Adipocyte (in vitro differentiated cells): ENCODE measurements at regions not wholly inside any gene's neighbourhood (a gene's known extent, or its start where the extent isn't known, plus 50 kb on each side); places are given as distances from the start of the nearest gene placed in this dataset.

ENCODE experiments used
- DNase-seq: peaks from one replicate; pipeline ENCODE4 v3.0.0-alpha.2; 2015; ENCODE audit warnings: low read depth
- H3K27me3 ChIP-seq: replicated peaks from 2 replicates; pipeline ENCODE4 v1.7.0; 2013; ENCODE audit warnings: mild to moderate bottlenecking, low read length, moderate library complexity; ENCODE audit not compliant: control insufficient read depth, insufficient read depth
- H3K36me3 ChIP-seq: 2 replicates; pipeline ENCODE4 v1.7.0; 2013; ENCODE audit warnings: low read length, mild to moderate bottlenecking, moderate library complexity; ENCODE audit not compliant: control insufficient read depth, insufficient read depth, severe bottlenecking
- H3K4me1 ChIP-seq: 2 replicates; pipeline ENCODE4 v1.7.0; 2013; ENCODE audit warnings: mild to moderate bottlenecking, low read length, moderate library complexity; ENCODE audit not compliant: control insufficient read depth, insufficient read depth
- H3K4me3 ChIP-seq: 2 replicates; pipeline ENCODE4 v1.7.0; 2013; ENCODE audit warnings: mild to moderate bottlenecking, low read length, moderate library complexity
- H3K9ac ChIP-seq: 2 replicates; pipeline ENCODE4 v1.7.0; 2013; ENCODE audit warnings: mild to moderate bottlenecking, low read length, moderate library complexity
- H3K9me3 ChIP-seq: 2 replicates; pipeline ENCODE4 v1.7.0; 2013; ENCODE audit warnings: mild to moderate bottlenecking, low read length, moderate library complexity; ENCODE audit not compliant: control insufficient read depth

- Histone ChIP-seq H3K36me3 (no peaks in the 10 kb centered on the region), H3K27me3 (no peaks in the 10 kb centered on the region), H3K4me1 (peaks cover 10% of the 10 kb centered on the region), H3K9me3 (no peaks in the 10 kb centered on the region), H3K4me3 (no peak overlapping the region), H3K9ac (peak overlapping the region; percentile 5)
- DNase-seq, result peak; percentile 94
Observed at GRCh38 chr20:11350126-11351005, 567.3 kb upstream of the BTBD3 start.

DNA sequence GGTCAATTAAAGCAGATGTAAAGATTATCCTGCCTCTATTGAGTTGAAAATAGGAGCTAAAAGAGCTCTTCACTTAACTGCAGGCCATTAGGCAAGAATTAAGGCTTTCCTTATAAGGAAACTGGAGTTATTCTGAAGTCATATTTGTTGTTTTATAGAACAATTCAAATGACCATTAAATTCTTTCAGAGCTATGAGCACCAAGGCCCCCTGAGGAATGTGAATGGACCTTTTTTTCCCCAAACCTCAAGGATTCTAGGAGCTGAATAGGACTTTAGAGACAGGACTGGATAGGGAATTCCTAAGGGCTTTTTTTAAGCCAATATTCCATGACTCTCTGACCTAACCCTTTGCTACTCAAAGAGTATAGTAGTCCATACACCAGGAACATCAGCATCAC is 565.7 kb upstream of the BTBD3 start:
- peaks cover 10% of the 10 kb centered on the region for H3K4me1 ChIP-seq
- no peaks in the 10 kb centered on the region for H3K27me3 ChIP-seq
- H3K36me3 ChIP-seq, result no peaks in the 10 kb centered on the region
- no peak overlapping the region for H3K9ac ChIP-seq
- no peak for DNase-seq
- H3K9me3 ChIP-seq, result no peaks in the 10 kb centered on the region
- H3K4me3 ChIP-seq, result no peak overlapping the region

DNA sequence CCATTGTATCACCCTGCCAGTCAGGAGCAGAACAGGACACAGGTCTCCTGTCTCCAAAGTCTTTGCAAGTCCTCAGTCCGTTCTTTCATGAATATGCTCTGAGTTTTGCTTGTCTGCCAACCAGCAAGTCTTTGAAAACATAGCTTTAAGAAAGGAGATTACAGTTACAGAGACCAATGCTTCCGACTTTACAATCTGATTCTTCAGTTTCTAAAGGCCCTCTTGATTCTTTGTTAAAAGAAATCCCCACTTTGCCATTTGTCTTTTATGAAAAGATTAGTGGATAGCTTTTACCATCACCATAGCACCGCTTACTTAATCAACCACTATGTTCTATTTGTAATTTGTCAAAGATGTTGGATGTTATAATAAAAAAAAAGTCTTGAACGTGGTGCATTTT is 562.8 kb upstream of the BTBD3 start:
- no peaks in the 10 kb centered on the region for H3K27me3 ChIP-seq
- H3K9ac ChIP-seq, result no peak overlapping the region
- peaks cover 9% of the 10 kb centered on the region for H3K4me1 ChIP-seq
- no peaks in the 10 kb centered on the region for H3K36me3 ChIP-seq
- no peaks in the 10 kb centered on the region for H3K9me3 ChIP-seq
- H3K4me3 ChIP-seq, result no peak overlapping the region
- no peak for DNase-seq

DNA sequence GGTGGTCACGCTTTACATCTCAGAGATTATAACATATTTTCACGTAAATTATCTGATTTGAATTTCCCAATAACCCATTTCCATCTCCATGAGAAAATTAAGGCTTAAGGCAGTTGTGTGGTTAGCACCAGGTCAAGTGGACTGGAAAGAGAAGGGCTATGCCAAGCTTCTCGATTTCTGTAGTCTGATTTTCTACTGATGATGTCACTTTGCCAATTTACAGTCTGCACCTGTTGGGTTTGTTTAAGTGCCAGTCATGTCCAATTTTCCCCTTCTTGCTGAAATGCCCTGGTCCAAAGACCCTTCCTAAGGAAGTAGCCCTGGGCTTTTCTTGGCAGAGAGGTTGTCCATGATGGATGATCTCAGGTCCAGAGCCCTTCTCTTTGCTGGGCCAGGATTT is 562.3 kb upstream of the BTBD3 start:
- no peak for DNase-seq
- no peak overlapping the region for H3K4me3 ChIP-seq
- H3K27me3 ChIP-seq, result no peaks in the 10 kb centered on the region

DNA sequence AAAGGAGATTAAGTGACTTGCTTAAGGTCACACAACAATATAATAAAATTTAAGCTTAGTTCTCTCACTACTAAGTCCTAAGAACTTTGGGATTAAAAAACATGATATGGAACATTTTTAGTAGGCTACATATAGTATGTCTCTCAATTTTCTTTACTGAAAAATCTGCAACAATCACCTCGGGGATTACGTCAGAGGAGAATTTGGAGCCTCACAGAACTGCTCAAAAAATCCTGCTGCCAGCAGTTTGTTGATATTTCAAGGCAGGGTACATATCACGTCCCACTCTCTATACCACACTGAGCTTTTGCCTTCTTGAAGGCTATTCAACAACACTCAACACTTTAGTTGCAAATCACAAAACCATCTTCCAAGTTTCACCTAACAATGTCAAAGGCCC is 561.6 kb upstream of the BTBD3 start:
- H3K9me3 ChIP-seq, result no peaks in the 10 kb centered on the region
- no peaks in the 10 kb centered on the region for H3K27me3 ChIP-seq
- no peak overlapping the region for H3K4me3 ChIP-seq
- no peak for DNase-seq
- no peaks in the 10 kb centered on the region for H3K4me1 ChIP-seq
- H3K9ac ChIP-seq, result no peak overlapping the region
- H3K36me3 ChIP-seq, result no peaks in the 10 kb centered on the region

More for the DNA sequence above, 562.3 kb upstream of the BTBD3 start:
- H3K4me1 ChIP-seq, result peaks cover 5% of the 10 kb centered on the region
- no peak overlapping the region for H3K9ac ChIP-seq
- no peaks in the 10 kb centered on the region for H3K36me3 ChIP-seq
- H3K9me3 ChIP-seq, result no peaks in the 10 kb centered on the region

DNA sequence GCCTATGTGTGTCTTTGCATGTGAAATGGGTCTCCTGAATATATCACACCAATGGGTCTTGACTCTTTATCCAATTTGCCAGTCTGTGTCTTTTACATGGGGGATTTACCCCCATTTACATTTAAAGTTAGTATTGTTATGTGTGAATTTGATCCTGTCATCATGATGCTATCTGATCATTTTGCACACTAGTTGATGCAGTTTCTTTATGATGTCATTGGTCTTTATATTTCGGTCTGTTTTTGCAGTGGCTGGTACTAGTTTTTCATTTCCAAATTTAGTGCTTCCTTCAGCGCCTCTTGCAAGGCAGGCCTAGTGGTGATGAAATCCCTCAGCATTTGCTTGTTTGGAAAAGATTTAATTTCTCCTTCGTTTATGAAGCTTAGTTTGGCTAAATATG is 555.2 kb upstream of the BTBD3 start:
- Histone ChIP-seq H3K9ac (no peak overlapping the region), H3K27me3 (no peaks in the 10 kb centered on the region), H3K36me3 (no peaks in the 10 kb centered on the region), H3K9me3 (no peaks in the 10 kb centered on the region), H3K4me1 (no peaks in the 10 kb centered on the region), H3K4me3 (no peak overlapping the region)
- no peak for DNase-seq

DNA sequence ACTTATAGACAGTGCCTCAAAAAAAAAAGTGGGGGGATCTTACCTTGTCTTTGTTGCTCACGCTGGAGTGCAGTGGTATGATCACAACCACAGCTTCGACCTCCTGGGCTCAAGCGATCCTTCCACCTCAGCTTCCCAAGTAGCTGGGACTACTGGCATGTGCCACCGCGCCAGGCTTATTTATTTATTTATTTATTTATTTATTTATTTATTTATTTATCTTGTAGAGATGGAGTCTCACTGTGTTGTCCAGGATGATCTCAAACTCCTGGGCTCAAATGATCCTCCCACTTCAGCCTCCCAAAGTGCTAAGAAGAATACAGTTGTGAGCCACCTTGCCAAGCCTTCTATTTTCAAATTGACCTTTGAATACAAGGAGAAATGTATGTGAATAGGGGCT is 553.0 kb upstream of the BTBD3 start:
- Histone ChIP-seq H3K9me3 (no peaks in the 10 kb centered on the region), H3K4me3 (no peak overlapping the region), H3K36me3 (no peaks in the 10 kb centered on the region), H3K4me1 (no peaks in the 10 kb centered on the region), H3K9ac (no peak overlapping the region), H3K27me3 (no peaks in the 10 kb centered on the region)
- no peak for DNase-seq

DNA sequence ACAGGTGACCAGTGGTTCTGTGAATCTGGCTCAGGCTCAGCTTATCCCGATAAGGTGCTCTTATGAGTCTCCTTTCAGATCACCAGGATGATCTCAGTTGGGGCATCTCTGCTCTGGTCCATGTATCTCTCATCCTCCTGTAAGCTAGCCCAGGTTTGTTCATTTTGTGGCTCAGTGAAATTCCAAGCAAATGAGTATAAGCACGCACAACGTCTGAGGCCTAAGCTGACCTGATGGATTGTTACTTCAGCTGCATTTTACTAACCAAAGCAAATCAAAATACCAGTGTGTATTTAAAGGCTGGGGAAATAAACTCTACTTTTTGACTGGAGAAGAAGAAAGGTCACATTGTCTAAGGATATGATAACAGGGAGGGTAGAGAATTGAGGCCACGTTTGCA is 551.0 kb upstream of the BTBD3 start:
- no peak overlapping the region for H3K9ac ChIP-seq
- H3K9me3 ChIP-seq, result no peaks in the 10 kb centered on the region
- no peak for DNase-seq
- H3K36me3 ChIP-seq, result no peaks in the 10 kb centered on the region
- H3K4me1 ChIP-seq, result no peaks in the 10 kb centered on the region
- no peaks in the 10 kb centered on the region for H3K27me3 ChIP-seq
- H3K4me3 ChIP-seq, result no peak overlapping the region

GRCh38 chr20:11368499-11368898 is 549.2 kb upstream of the BTBD3 start:
- Histone ChIP-seq H3K36me3 (no peaks in the 10 kb centered on the region), H3K9me3 (no peaks in the 10 kb centered on the region), H3K9ac (no peak overlapping the region), H3K4me3 (no peak overlapping the region), H3K4me1 (no peaks in the 10 kb centered on the region), H3K27me3 (no peaks in the 10 kb centered on the region)
- DNase-seq, result no peak

GRCh38 chr20:11368965-11369711 is 548.6 kb upstream of the BTBD3 start:
- no peaks in the 10 kb centered on the region for H3K9me3 ChIP-seq
- H3K27me3 ChIP-seq, result no peaks in the 10 kb centered on the region
- H3K9ac ChIP-seq, result no peak overlapping the region
- H3K4me1 ChIP-seq, result no peaks in the 10 kb centered on the region
- no peak overlapping the region for H3K4me3 ChIP-seq
- no peaks in the 10 kb centered on the region for H3K36me3 ChIP-seq
- DNase-seq, result no peak

GRCh38 chr20:11371831-11372230 is 545.9 kb upstream of the BTBD3 start:
- H3K4me3 ChIP-seq, result no peak overlapping the region
- H3K9me3 ChIP-seq, result no peaks in the 10 kb centered on the region
- no peak overlapping the region for H3K9ac ChIP-seq
- peaks cover 19% of the 10 kb centered on the region for H3K4me1 ChIP-seq
- no peaks in the 10 kb centered on the region for H3K36me3 ChIP-seq
- DNase-seq, result no peak
- H3K27me3 ChIP-seq, result no peaks in the 10 kb centered on the region
